Retinal pigment epithelial cell (primary cell): ENCODE measurements at regions not wholly inside any gene's neighbourhood (a gene's known extent, or its start where the extent isn't known, plus 50 kb on each side); places are given as distances from the start of the nearest gene placed in this dataset.

ENCODE experiments used
- DNase-seq: peaks from one replicate; pipeline ENCODE4 v3.0.0-alpha.2; 2010; ENCODE audit warnings: low read depth
- H3K4me3 ChIP-seq: 2 replicates; pipeline ENCODE4 v1.5.1; 2011; ENCODE audit warnings: mild to moderate bottlenecking, low read length, control low read depth, moderate library complexity
- CTCF ChIP-seq: conservative IDR thresholded peaks from 2 replicates; pipeline ENCODE4 v1.5.1; 2011; ENCODE audit warnings: low read depth, low read length, control low read depth, inconsistent platforms

DNA sequence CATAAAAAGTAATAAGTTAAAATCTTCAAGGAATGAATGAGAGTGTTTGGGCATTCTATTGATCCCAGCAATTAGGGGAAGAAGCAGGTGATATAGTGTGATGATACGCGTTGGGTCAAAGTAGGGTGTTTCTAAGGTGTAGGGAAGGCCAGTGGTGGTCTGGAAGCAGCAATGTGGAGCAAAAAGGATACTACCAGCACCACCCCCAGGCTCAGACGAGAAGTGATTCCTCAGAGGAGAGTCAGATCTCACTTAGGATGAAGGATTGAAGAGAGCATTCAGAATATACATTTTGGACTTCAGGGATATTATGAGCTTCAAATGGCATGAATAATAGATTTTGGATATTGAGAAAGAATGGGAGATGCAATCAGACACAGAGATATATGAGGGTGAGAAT, 497.6 kb downstream of the RMST start:
- no peak overlapping the region for H3K4me3 ChIP-seq
- TF ChIP-seq CTCF, result peak; percentile 5
- no peak for DNase-seq

DNA sequence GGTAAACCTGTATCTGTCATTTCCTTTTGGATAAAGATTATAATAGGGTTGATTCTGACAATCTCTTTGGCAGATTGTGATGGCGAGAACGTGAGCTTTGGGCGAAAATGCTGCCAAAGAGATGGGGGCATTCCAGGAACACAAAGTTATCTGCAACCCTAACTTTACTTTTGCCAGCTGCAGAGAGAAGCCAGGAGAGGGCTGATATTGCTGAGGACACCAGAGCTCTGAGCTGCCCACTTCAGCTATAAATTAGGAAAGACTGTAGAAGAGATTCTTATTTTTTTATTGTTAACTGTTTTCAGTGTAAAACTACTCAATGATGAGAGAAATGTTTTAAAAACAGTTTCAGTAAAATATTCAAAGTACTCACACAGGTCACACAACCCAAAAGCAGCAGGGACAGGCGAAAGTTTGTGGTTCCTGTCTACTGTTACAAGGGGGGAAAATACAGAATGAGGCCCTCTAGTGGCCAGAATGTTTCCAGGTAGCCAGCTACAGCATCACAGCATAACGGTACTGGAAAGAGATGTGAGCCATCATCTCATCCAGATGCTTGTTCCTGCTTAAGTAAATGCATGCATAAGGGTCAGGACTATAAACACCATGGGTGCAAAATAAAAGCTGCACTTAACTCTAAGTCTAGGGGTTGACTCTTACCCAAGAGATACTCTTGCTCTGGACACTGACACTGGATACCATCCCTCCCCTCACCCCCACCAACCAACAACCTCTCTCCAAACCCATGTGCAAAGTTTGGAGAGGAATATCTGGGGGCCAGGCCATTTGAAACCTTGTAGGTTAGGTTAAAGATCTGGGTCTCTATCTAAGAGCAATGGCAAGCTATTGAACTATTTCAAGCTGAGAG, 498.4 kb downstream of the RMST start:
- peak; percentile 80 for TF ChIP-seq CTCF
- no peak for DNase-seq

GRCh38 chr12:97967831-97968230, 505.2 kb downstream of the RMST start:
- H3K4me3 ChIP-seq, result no peak overlapping the region
- no peak for TF ChIP-seq CTCF
- DNase-seq, result no peak

More for the DNA sequence above, 498.4 kb downstream of the RMST start:
- H3K4me3 ChIP-seq, result no peak overlapping the region

DNA sequence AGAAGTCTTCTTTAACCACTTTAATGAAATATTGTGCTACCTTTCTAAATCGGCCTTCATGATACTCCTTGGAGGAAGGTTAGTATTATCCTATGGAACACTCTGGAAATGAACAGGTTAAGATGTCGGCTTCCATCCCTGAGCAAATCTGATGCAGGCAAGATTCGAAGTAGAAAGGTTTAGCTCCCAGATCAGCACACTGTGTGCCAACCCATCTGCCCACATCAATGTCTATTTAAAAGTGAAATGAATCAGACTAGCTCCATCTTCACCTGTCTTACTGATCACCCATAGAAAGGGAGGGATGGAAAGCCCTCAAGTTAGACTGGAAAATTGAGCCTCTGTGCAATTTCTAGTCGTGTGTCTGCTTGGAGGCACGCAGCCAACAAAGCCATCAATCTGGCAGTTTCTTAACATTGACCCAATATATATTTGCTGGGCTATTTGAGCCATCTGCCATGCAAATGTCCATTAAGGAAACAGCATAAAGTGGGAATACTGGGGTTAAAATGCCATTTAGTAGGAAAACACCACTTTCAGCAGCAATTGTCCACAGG, 506.1 kb downstream of the RMST start:
- DNase-seq, result no peak
- no peak for TF ChIP-seq CTCF
- no peak overlapping the region for H3K4me3 ChIP-seq

GRCh38 chr12:97977870-97978405, 515.3 kb downstream of the RMST start:
- H3K4me3 ChIP-seq, result no peak overlapping the region
- no peak for TF ChIP-seq CTCF

DNA sequence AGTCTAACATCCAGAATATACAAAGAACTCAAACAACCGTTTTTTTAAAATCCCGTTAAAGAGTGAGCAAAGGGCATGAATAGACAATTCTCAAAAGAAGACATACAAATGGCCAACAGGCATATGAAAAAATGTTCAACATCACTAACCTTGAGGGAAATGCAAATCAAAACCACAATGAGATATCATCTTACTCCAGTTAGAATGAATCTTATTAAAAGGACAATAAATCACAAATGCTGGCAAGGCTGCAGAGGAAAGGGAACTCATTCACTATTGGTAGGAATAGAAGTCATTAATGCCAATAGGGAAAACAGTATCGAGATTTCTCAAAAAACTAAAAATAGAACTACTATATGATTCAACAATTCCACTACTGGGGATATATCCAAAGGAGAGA, 520.1 kb downstream of the RMST start:
- TF ChIP-seq CTCF, result no peak
- H3K4me3 ChIP-seq, result no peak overlapping the region
- no peak for DNase-seq

More at GRCh38 chr12:97977870-97978405, 515.3 kb downstream of the RMST start:
- DNase-seq, result no peak
